ENCODE measurements at regions not wholly inside any gene's neighbourhood (a gene's known extent, or its start where the extent isn't known, plus 50 kb on each side); places are given as distances from the start of the nearest gene placed in this dataset.

DNA sequence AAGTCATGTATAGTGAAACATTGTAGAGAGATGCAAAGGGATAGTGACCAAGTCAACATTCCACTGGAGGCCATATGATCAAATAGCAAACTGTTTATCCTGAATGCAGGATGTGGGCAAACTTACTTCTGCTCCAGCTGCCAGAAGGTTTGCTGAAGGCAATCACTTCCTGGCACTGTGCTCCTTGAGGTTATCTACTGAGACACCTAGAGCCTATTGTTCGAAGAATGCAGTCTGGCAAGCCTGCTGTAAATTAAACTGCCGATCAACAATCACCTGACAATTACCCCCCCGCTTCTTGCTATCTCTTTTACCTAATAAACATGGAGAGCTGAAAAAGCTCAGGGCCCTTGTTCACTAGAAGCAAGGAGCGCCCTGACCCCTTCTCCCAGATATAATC is 139.4 kb upstream of the B3GALT2 start:
- TF ChIP-seq GABPA (IDR thresholded peaks at IDR 0.05; ENCODE audit: low read depth) (no peak), SPI1 (IDR thresholded peaks at IDR 0.05; ENCODE audit: borderline replicate concordance, low read depth) (no peak), POLR2AphosphoS5 (IDR thresholded peaks at IDR 0.05; ENCODE audit: low read depth) (no peak)
- TF ChIP-seq, protein P1, sequence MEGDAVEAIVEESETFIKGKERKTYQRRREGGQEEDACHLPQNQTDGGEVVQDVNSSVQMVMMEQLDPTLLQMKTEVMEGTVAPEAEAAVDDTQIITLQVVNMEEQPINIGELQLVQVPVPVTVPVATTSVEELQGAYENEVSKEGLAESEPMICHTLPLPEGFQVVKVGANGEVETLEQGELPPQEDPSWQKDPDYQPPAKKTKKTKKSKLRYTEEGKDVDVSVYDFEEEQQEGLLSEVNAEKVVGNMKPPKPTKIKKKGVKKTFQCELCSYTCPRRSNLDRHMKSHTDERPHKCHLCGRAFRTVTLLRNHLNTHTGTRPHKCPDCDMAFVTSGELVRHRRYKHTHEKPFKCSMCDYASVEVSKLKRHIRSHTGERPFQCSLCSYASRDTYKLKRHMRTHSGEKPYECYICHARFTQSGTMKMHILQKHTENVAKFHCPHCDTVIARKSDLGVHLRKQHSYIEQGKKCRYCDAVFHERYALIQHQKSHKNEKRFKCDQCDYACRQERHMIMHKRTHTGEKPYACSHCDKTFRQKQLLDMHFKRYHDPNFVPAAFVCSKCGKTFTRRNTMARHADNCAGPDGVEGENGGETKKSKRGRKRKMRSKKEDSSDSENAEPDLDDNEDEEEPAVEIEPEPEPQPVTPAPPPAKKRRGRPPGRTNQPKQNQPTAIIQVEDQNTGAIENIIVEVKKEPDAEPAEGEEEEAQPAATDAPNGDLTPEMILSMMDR (IDR thresholded peaks at IDR 0.05; ENCODE audit: insufficient read depth, low read length): no peak
- TF ChIP-seq, protein P2, sequence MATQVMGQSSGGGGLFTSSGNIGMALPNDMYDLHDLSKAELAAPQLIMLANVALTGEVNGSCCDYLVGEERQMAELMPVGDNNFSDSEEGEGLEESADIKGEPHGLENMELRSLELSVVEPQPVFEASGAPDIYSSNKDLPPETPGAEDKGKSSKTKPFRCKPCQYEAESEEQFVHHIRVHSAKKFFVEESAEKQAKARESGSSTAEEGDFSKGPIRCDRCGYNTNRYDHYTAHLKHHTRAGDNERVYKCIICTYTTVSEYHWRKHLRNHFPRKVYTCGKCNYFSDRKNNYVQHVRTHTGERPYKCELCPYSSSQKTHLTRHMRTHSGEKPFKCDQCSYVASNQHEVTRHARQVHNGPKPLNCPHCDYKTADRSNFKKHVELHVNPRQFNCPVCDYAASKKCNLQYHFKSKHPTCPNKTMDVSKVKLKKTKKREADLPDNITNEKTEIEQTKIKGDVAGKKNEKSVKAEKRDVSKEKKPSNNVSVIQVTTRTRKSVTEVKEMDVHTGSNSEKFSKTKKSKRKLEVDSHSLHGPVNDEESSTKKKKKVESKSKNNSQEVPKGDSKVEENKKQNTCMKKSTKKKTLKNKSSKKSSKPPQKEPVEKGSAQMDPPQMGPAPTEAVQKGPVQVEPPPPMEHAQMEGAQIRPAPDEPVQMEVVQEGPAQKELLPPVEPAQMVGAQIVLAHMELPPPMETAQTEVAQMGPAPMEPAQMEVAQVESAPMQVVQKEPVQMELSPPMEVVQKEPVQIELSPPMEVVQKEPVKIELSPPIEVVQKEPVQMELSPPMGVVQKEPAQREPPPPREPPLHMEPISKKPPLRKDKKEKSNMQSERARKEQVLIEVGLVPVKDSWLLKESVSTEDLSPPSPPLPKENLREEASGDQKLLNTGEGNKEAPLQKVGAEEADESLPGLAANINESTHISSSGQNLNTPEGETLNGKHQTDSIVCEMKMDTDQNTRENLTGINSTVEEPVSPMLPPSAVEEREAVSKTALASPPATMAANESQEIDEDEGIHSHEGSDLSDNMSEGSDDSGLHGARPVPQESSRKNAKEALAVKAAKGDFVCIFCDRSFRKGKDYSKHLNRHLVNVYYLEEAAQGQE (IDR thresholded peaks at IDR 0.05; ENCODE audit: insufficient replicate concordance, low read depth): no peak
- no peaks in the 10 kb centered on the region for H3K27me3 ChIP-seq (ENCODE audit: insufficient read depth, poor library complexity, severe bottlenecking)
- no peak overlapping the region for H3K4me3 ChIP-seq (replicated peaks; ENCODE audit: insufficient read depth, low read length)

DNA sequence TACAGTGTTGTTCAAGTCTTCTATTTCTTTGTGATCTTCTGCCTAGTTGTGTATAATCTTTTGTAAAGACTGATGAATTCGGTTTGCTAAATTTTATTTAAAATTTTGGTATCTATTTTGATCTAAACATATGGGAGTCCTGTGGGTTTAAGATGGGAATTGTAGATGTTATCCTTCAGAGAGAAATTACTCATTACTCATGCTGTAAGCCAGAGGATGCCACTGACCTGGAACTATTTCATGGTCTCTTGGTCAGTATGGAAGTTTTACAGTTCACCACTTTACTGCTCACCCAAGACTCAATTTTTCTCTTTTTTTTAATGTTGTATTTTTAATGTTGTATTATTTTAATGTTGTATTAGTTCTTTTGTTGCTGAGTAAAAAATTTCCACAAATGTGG is 138.6 kb upstream of the B3GALT2 start:
- Histone ChIP-seq H3K4me3 (replicated peaks; ENCODE audit: insufficient read depth, low read length) (no peak overlapping the region), H3K27me3 (ENCODE audit: insufficient read depth, poor library complexity, severe bottlenecking) (no peaks in the 10 kb centered on the region), H3K27ac (replicated peaks) (no peak overlapping the region)
- TF ChIP-seq, protein P2 (IDR thresholded peaks at IDR 0.05; ENCODE audit: insufficient replicate concordance, low read depth): no peak
- TF ChIP-seq GABPA (IDR thresholded peaks at IDR 0.05; ENCODE audit: low read depth): no peak
- DNase-seq (ENCODE audit: low read depth in 1 of 2, low spot score in 1 of 2): no peak

More for the DNA sequence above, 139.4 kb upstream of the B3GALT2 start:
- H3K27ac ChIP-seq (replicated peaks): no peak overlapping the region
- DNase-seq (ENCODE audit: low read depth in 1 of 2, low spot score in 1 of 2): no peak

DNA sequence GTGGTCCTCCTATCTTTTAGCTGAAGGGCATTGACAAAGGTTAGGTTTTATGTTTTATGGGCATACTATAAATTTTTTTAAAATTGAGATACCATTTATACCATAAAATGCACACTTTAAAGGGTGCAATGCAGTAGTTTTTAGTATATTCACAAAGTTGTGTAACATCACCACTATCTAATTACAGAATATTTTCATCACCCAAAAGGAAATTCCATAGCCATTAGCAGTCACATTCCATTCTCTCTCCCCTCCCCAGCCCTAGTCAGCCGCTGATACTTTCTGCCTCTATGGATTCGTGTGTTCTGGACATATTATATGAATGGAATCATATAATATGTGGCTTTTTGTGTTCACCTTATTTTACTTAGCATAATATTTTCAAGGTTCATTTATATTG is 135.8 kb upstream of the B3GALT2 start:
- Histone ChIP-seq H3K4me3 (replicated peaks; ENCODE audit: insufficient read depth, low read length) (no peak overlapping the region), H3K27ac (replicated peaks) (no peak overlapping the region), H3K27me3 (ENCODE audit: insufficient read depth, poor library complexity, severe bottlenecking) (no peaks in the 10 kb centered on the region)
- TF ChIP-seq GABPA (IDR thresholded peaks at IDR 0.05; ENCODE audit: low read depth) (no peak), SPI1 (IDR thresholded peaks at IDR 0.05; ENCODE audit: borderline replicate concordance, low read depth) (no peak), POLR2AphosphoS5 (IDR thresholded peaks at IDR 0.05; ENCODE audit: low read depth) (no peak)
- TF ChIP-seq, protein P2 (IDR thresholded peaks at IDR 0.05; ENCODE audit: insufficient replicate concordance, low read depth): no peak
- TF ChIP-seq, protein P1 (IDR thresholded peaks at IDR 0.05; ENCODE audit: insufficient read depth, low read length): no peak
- no peak for DNase-seq (ENCODE audit: low read depth in 1 of 2, low spot score in 1 of 2)

All from HL-60 (cell line).